ENCODE measurements at regions not wholly inside any gene's neighbourhood (a gene's known extent, or its start where the extent isn't known, plus 50 kb on each side); places are given as distances from the start of the nearest gene placed in this dataset.

- H3K36me3 Mint-ChIP-seq: no peaks in the 10 kb centered on the region
- H3K27ac Mint-ChIP-seq: no peak overlapping the region
- DNase-seq (no peak), ATAC-seq (ENCODE audit: low read depth in 2 of 2) (no peak)
- H3K9me3 ChIP-seq (ENCODE audit: control insufficient read depth in 2 of 2, low read length in 2 of 2): no peaks in the 10 kb centered on the region
- no peak overlapping the region for H3K27ac ChIP-seq (ENCODE audit: insufficient read depth, low read length, poor library complexity, severe bottlenecking)
- no peaks in the 10 kb centered on the region for H3K4me1 Mint-ChIP-seq
- H3K4me1 ChIP-seq (ENCODE audit: control insufficient read depth, insufficient read depth, low read length, poor library complexity, severe bottlenecking): no peaks in the 10 kb centered on the region
- no peaks in the 10 kb centered on the region for H3K27me3 ChIP-seq (ENCODE audit: control insufficient read depth, insufficient read depth, low read length)
- H3K4me3 Mint-ChIP-seq: no peak overlapping the region
- no peak overlapping the region for H3K4me3 ChIP-seq (ENCODE audit: low read depth, low read length)
- no peaks in the 10 kb centered on the region for H3K9me3 Mint-ChIP-seq
- H3K36me3 ChIP-seq (ENCODE audit: control insufficient read depth, insufficient read depth, low read length): no peaks in the 10 kb centered on the region
- no peaks in the 10 kb centered on the region for H3K27me3 Mint-ChIP-seq
Measured at GRCh38 chr16:85505794-85506634, 107.1 kb upstream of the GSE1 start.

GRCh38 chr16:85506635-85506911 lies 106.5 kb upstream of the GSE1 start:
- DNase-seq (no peak), ATAC-seq (ENCODE audit: low read depth in 2 of 2) (no peak)
- Histone ChIP-seq H3K36me3 (ENCODE audit: control insufficient read depth, insufficient read depth, low read length) (no peaks in the 10 kb centered on the region), H3K27me3 (ENCODE audit: control insufficient read depth, insufficient read depth, low read length) (no peaks in the 10 kb centered on the region), H3K9me3 (ENCODE audit: control insufficient read depth in 2 of 2, low read length in 2 of 2) (no peaks in the 10 kb centered on the region), H3K4me1 (ENCODE audit: control insufficient read depth, insufficient read depth, low read length, poor library complexity, severe bottlenecking) (no peaks in the 10 kb centered on the region), H3K27ac (ENCODE audit: insufficient read depth, low read length, poor library complexity, severe bottlenecking) (no peak overlapping the region), H3K4me3 (ENCODE audit: low read depth, low read length) (no peak overlapping the region)
- Mint-ChIP-seq H3K4me3 (no peak overlapping the region), H3K9me3 (peaks cover 0 to 2% (median 0%) of the 10 kb centered on the region in 7 donors), H3K36me3 (no peaks in the 10 kb centered on the region), H3K4me1 (no peaks in the 10 kb centered on the region), H3K27me3 (peaks cover 3% of the 10 kb centered on the region), H3K27ac (no peak overlapping the region)

- ATAC-seq (ENCODE audit: low read depth in 2 of 2) (no peak), DNase-seq (no peak)
- Mint-ChIP-seq H3K27ac (no peak overlapping the region), H3K4me1 (no peaks in the 10 kb centered on the region), H3K9me3 (peaks cover 0 to 2% (median 0%) of the 10 kb centered on the region in 7 donors), H3K4me3 (no peak overlapping the region), H3K36me3 (no peaks in the 10 kb centered on the region), H3K27me3 (peaks cover 4% of the 10 kb centered on the region)
- Histone ChIP-seq H3K4me3 (ENCODE audit: low read depth, low read length) (no peak overlapping the region), H3K27me3 (ENCODE audit: control insufficient read depth, insufficient read depth, low read length) (no peaks in the 10 kb centered on the region), H3K9me3 (ENCODE audit: control insufficient read depth in 2 of 2, low read length in 2 of 2) (no peaks in the 10 kb centered on the region), H3K27ac (ENCODE audit: insufficient read depth, low read length, poor library complexity, severe bottlenecking) (no peak overlapping the region), H3K36me3 (ENCODE audit: control insufficient read depth, insufficient read depth, low read length) (no peaks in the 10 kb centered on the region), H3K4me1 (ENCODE audit: control insufficient read depth, insufficient read depth, low read length, poor library complexity, severe bottlenecking) (no peaks in the 10 kb centered on the region)
Measured at GRCh38 chr16:85507342-85507741, 105.8 kb upstream of the GSE1 start.

DNA sequence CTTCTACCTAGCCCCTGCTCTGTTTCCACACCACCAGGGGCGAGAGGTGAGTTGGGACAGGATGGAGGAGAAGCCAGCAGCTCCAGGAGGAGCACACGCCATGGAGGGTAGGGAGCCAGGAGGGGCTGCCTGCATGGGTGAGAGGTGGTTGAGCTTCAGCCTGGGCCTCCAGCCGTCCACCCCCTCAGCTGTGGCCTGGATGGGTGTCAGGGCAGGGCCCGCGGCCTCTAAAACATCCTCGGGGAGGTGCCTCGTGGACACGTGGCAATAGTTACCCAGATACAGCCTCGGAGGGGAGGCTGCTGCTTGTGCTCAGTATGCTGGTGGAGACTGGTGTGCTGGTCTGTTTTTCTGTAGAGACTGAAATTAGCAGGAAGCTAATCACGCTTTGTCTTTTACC lies 104.7 kb upstream of the GSE1 start:
- Histone ChIP-seq H3K36me3 (ENCODE audit: control insufficient read depth, insufficient read depth, low read length) (no peaks in the 10 kb centered on the region), H3K27me3 (ENCODE audit: control insufficient read depth, insufficient read depth, low read length) (no peaks in the 10 kb centered on the region), H3K9me3 (ENCODE audit: control insufficient read depth in 2 of 2, low read length in 2 of 2) (no peaks in the 10 kb centered on the region), H3K4me1 (ENCODE audit: control insufficient read depth, insufficient read depth, low read length, poor library complexity, severe bottlenecking) (no peaks in the 10 kb centered on the region), H3K27ac (ENCODE audit: insufficient read depth, low read length, poor library complexity, severe bottlenecking) (no peak overlapping the region), H3K4me3 (ENCODE audit: low read depth, low read length) (no peak overlapping the region)
- no peak for ATAC-seq (ENCODE audit: low read depth in 2 of 2)
- H3K9me3 Mint-ChIP-seq: peaks cover 0 to 2% (median 0%) of the 10 kb centered on the region in 7 donors
- no peak for DNase-seq
- H3K27me3 Mint-ChIP-seq: peaks cover 4% of the 10 kb centered on the region
- H3K4me1 Mint-ChIP-seq: no peaks in the 10 kb centered on the region
- no peak overlapping the region for H3K27ac Mint-ChIP-seq
- H3K4me3 Mint-ChIP-seq: no peak overlapping the region
- no peaks in the 10 kb centered on the region for H3K36me3 Mint-ChIP-seq

DNA sequence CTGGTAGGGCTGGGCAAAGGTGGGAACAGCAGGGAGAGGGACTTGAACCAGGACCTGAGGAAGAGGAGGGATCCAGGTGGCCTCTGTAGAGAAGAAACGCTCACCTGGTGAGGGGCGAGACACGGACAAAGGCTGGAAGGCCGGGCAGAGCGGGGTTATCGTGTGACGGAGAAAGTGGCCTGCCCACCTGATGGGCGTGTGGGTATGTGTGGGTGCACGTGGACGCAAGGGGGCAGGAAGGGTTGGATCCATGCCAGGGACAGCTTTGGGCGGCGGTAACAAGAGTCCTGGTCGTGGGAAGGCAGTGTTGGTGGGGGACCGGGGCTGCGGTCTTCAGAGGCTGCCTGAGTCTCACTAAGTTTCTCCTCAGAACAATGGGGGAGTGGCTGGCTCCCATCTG lies 104.1 kb upstream of the GSE1 start:
- no peak overlapping the region for H3K27ac Mint-ChIP-seq

DNA sequence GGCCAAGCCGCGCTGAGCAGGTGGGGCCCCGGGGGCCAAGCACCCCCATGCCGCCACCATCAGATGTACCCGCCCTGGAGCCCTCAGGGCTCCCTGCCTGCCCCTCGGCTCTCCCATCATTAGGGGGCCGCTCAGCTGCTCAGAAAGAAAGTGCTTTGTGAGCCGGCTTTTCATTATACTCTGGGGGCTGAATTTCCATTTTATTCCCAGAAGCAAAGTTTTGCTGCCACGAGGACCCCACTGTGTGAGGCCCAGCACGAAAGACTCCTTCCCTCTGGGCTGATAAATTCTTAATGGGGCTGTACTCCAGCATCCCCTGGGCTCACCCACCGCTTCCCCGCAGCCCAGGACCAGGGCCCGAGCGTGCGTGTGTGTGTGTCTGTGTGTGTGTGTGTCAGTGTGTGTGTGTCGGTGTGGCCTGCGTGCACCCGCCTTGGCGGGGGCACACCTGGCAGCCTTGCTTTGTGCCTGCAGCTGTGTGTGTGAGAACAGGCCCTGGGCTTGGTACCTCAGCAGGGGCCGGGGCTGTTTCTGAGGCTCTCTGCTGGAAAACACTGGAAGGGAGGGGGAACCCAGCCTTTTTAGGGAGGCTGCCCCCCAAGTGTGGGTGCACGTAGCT lies 103.0 kb upstream of the GSE1 start:
- H3K9me3 ChIP-seq (ENCODE audit: control insufficient read depth in 2 of 2, low read length in 2 of 2): no peaks in the 10 kb centered on the region
- H3K4me3 ChIP-seq (ENCODE audit: low read depth, low read length): no peak overlapping the region
- H3K27me3 ChIP-seq (ENCODE audit: control insufficient read depth, insufficient read depth, low read length): no peaks in the 10 kb centered on the region
- no peak overlapping the region for H3K4me3 Mint-ChIP-seq
- H3K27me3 Mint-ChIP-seq: peaks cover 4% of the 10 kb centered on the region
- DNase-seq (no peak), ATAC-seq (ENCODE audit: low read depth in 2 of 2) (no peak)
- H3K36me3 Mint-ChIP-seq: no peaks in the 10 kb centered on the region
- H3K27ac ChIP-seq (ENCODE audit: insufficient read depth, low read length, poor library complexity, severe bottlenecking): no peak overlapping the region
- no peaks in the 10 kb centered on the region for H3K36me3 ChIP-seq (ENCODE audit: control insufficient read depth, insufficient read depth, low read length)
- peaks cover 0 to 2% (median 0%) of the 10 kb centered on the region in 7 donors for H3K9me3 Mint-ChIP-seq
- no peak overlapping the region for H3K27ac Mint-ChIP-seq
- H3K4me1 Mint-ChIP-seq: no peaks in the 10 kb centered on the region
- H3K4me1 ChIP-seq (ENCODE audit: control insufficient read depth, insufficient read depth, low read length, poor library complexity, severe bottlenecking): no peaks in the 10 kb centered on the region

More for the DNA sequence above, 104.1 kb upstream of the GSE1 start:
- Histone ChIP-seq H3K4me3 (ENCODE audit: low read depth, low read length) (no peak overlapping the region), H3K4me1 (ENCODE audit: control insufficient read depth, insufficient read depth, low read length, poor library complexity, severe bottlenecking) (no peaks in the 10 kb centered on the region), H3K36me3 (ENCODE audit: control insufficient read depth, insufficient read depth, low read length) (no peaks in the 10 kb centered on the region), H3K27ac (ENCODE audit: insufficient read depth, low read length, poor library complexity, severe bottlenecking) (no peak overlapping the region), H3K27me3 (ENCODE audit: control insufficient read depth, insufficient read depth, low read length) (no peaks in the 10 kb centered on the region), H3K9me3 (ENCODE audit: control insufficient read depth in 2 of 2, low read length in 2 of 2) (no peaks in the 10 kb centered on the region)
- H3K36me3 Mint-ChIP-seq: no peaks in the 10 kb centered on the region
- peaks cover 4% of the 10 kb centered on the region for H3K27me3 Mint-ChIP-seq
- peaks cover 0 to 2% (median 0%) of the 10 kb centered on the region in 7 donors for H3K9me3 Mint-ChIP-seq
- ATAC-seq (ENCODE audit: low read depth in 2 of 2) (no peak), DNase-seq (no peak)
- no peak overlapping the region for H3K4me3 Mint-ChIP-seq
- no peaks in the 10 kb centered on the region for H3K4me1 Mint-ChIP-seq

DNA sequence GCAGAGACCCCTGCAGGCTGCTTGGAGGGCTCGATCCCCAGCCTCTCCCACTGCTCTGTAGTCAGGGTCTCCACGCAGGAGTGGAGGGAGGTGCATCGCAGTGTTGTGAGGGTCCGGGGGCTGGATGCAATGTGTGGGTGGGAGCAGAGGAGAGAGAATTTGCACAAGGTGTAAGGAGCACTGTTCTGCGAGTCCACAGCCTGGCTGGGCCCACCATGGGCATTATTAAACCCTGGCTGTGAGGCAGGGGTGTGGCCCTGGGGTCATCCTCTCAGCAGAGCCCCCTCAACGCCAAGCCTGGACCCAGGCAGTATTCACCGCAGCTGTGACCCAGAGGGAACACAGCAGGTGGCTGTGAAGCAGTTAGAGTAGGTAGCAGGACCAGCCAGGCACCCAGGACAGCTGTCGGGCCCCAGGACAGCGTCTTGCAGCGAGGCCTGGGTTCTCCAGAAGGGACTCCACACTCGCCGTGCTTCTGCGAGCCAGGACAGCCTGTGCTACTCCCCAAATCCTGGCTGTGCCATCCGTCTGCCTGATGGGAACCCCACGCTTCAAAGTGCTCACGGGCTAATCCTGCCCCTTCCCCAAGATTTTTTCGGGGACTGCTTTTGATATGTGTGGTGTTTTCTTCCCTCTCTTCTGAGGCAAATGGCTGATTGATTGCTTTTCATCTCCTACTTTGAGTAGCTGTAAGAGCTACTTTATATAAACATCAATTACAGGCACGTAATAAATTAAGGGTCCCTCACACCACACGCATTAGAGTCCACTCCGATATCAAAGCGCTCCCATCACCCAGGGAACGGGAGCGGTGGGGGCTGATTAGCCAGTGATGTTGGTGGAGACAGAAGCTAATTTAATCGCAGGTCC lies 100.9 kb upstream of the GSE1 start:
- no peak for DNase-seq
- peaks cover 0 to 2% (median 0%) of the 10 kb centered on the region in 7 donors for H3K9me3 Mint-ChIP-seq
- no peak for ATAC-seq (ENCODE audit: low read depth in 2 of 2)

More for the DNA sequence above, 100.9 kb upstream of the GSE1 start:
- peaks cover 4% of the 10 kb centered on the region for H3K27me3 Mint-ChIP-seq
- no peaks in the 10 kb centered on the region for H3K36me3 Mint-ChIP-seq
- no peak overlapping the region for H3K4me3 Mint-ChIP-seq
- no peaks in the 10 kb centered on the region for H3K36me3 ChIP-seq (ENCODE audit: control insufficient read depth, insufficient read depth, low read length)
- no peak overlapping the region for H3K27ac ChIP-seq (ENCODE audit: insufficient read depth, low read length, poor library complexity, severe bottlenecking)
- no peak overlapping the region for H3K4me3 ChIP-seq (ENCODE audit: low read depth, low read length)
- H3K4me1 ChIP-seq (ENCODE audit: control insufficient read depth, insufficient read depth, low read length, poor library complexity, severe bottlenecking): no peaks in the 10 kb centered on the region
- no peak overlapping the region for H3K27ac Mint-ChIP-seq
- no peaks in the 10 kb centered on the region for H3K27me3 ChIP-seq (ENCODE audit: control insufficient read depth, insufficient read depth, low read length)
- H3K4me1 Mint-ChIP-seq: no peaks in the 10 kb centered on the region
- no peaks in the 10 kb centered on the region for H3K9me3 ChIP-seq (ENCODE audit: control insufficient read depth in 2 of 2, low read length in 2 of 2)

Data from CD4-positive, CD25-positive, alpha-beta regulatory T cell (primary cell).